ENCODE measurements at regions not wholly inside any gene's neighbourhood (a gene's known extent, or its start where the extent isn't known, plus 50 kb on each side); places are given as distances from the start of the nearest gene placed in this dataset.
A peak's percentile ranks its signal among the peaks of the same experiment; 100 is the strongest.
"Not testable (repeated sequence)": the region's sequence is repeated elsewhere in the genome, so short reads cannot be mapped to it uniquely, and the experiment has no call there.

- not testable (repeated sequence) for DNase-seq (ENCODE audit: low spot score)
Observed at GRCh38 chr17:15802917-15803316, 70.8 kb downstream of the TBC1D26 start.

GRCh38 chr17:15806825-15807224, 74.7 kb downstream of the TBC1D26 start:
- DNase-seq (ENCODE audit: low spot score) = not testable (repeated sequence)

GRCh38 chr17:15813388-15813787, 81.3 kb downstream of the TBC1D26 start:
- not testable (repeated sequence) for DNase-seq (ENCODE audit: low spot score)

GRCh38 chr17:15814003-15814402, 81.9 kb downstream of the TBC1D26 start:
- DNase-seq (ENCODE audit: low spot score) = not testable (repeated sequence)

- DNase-seq (ENCODE audit: low spot score) = not testable (repeated sequence)
Observed at GRCh38 chr17:15817861-15818260, 85.8 kb downstream of the TBC1D26 start.

GRCh38 chr17:15822280-15822679, 90.2 kb downstream of the TBC1D26 start:
- not testable (repeated sequence) for DNase-seq (ENCODE audit: low spot score)

GRCh38 chr17:15828727-15829314, 96.7 kb downstream of the TBC1D26 start:
- peak; percentile 41 for DNase-seq (ENCODE audit: low spot score)

- not testable (repeated sequence) for DNase-seq (ENCODE audit: low spot score)
Observed at GRCh38 chr17:15830221-15830620, 98.1 kb downstream of the TBC1D26 start.

- not testable (repeated sequence) for DNase-seq (ENCODE audit: low spot score)
Observed at GRCh38 chr17:15831182-15831581, 99.1 kb downstream of the TBC1D26 start.

GRCh38 chr17:15832921-15833480, 100.9 kb downstream of the TBC1D26 start:
- not testable (repeated sequence) for DNase-seq (ENCODE audit: low spot score)

GRCh38 chr17:15833890-15834289, 101.8 kb downstream of the TBC1D26 start:
- DNase-seq (ENCODE audit: low spot score) = not testable (repeated sequence)

- DNase-seq (ENCODE audit: low spot score) = not testable (repeated sequence)
Observed at GRCh38 chr17:15835481-15835880, 103.4 kb downstream of the TBC1D26 start.

- DNase-seq (ENCODE audit: low spot score) = not testable (repeated sequence)
Observed at GRCh38 chr17:15836249-15836982, 104.3 kb downstream of the TBC1D26 start.

GRCh38 chr17:15836991-15837390, 104.9 kb downstream of the TBC1D26 start:
- not testable (repeated sequence) for DNase-seq (ENCODE audit: low spot score)

- DNase-seq (ENCODE audit: low spot score) = not testable (repeated sequence)
Observed at GRCh38 chr17:15847447-15848229, 97.3 kb upstream of the ADORA2B start.

GRCh38 chr17:15849054-15849453, 95.9 kb upstream of the ADORA2B start:
- not testable (repeated sequence) for DNase-seq (ENCODE audit: low spot score)

- DNase-seq (ENCODE audit: low spot score) = not testable (repeated sequence)
Observed at GRCh38 chr17:15850071-15850470, 94.9 kb upstream of the ADORA2B start.

- not testable (repeated sequence) for DNase-seq (ENCODE audit: low spot score)
Observed at GRCh38 chr17:15850687-15851086, 94.2 kb upstream of the ADORA2B start.

- not testable (repeated sequence) for DNase-seq (ENCODE audit: low spot score)
Observed at GRCh38 chr17:15852863-15853262, 92.1 kb upstream of the ADORA2B start.

- DNase-seq (ENCODE audit: low spot score) = not testable (repeated sequence)
Observed at GRCh38 chr17:15856191-15856590, 88.7 kb upstream of the ADORA2B start.

- not testable (repeated sequence) for DNase-seq (ENCODE audit: low spot score)
Observed at GRCh38 chr17:15856745-15857144, 88.2 kb upstream of the ADORA2B start.

- not testable (repeated sequence) for DNase-seq (ENCODE audit: low spot score)
Observed at GRCh38 chr17:15858082-15858481, 86.8 kb upstream of the ADORA2B start.

All from NAMALWA (cell line).